Esophagus muscularis mucosa (tissue), 4 donors: ENCODE measurements at regions not wholly inside any gene's neighbourhood (a gene's known extent, or its start where the extent isn't known, plus 50 kb on each side); places are given as distances from the start of the nearest gene placed in this dataset.
A peak's percentile ranks its signal among the peaks of the same experiment; 100 is the strongest.

ENCODE experiments used
- DNase-seq: peaks from one replicate; pipeline ENCODE4 v3.0.0-alpha.2; 2017; ENCODE audit errors: extremely low spot score
- H3K27ac ChIP-seq, 4 donors: fragments of 200-600 bp; sonication (generic); replicated peaks in 1 of 4; 1 replicate in 3 of 4; 2 replicates in 1 of 4; pipeline ENCODE4 v1.5.1; 2016 to 2019; ENCODE audit warnings: mild to moderate bottlenecking in 1 of 4
- H3K27me3 ChIP-seq, 4 donors: fragments of 200-600 bp; sonication (generic); one replicate each; pipeline versions ENCODE4 v1.5.1 to v1.6.0; 2016 to 2019
- H3K36me3 ChIP-seq, 4 donors: fragments of 200-600 bp; sonication (generic); one replicate each; pipeline ENCODE4 v1.5.1; 2016 to 2019
- H3K4me1 ChIP-seq, 4 donors: fragments of 200-600 bp; sonication (generic); one replicate each; pipeline ENCODE4 v1.5.1; 2016 to 2019
- H3K4me3 ChIP-seq, 4 donors: fragments of 200-600 bp; sonication (generic); 1 replicate in 2 of 4; 2 replicates in 2 of 4; pipeline ENCODE4 v1.5.1; 2016 to 2019; ENCODE audit warnings: mild to moderate bottlenecking in 4 of 4, moderate library complexity in 1 of 4
- H3K9me3 ChIP-seq, 4 donors: fragments of 200-600 bp; sonication (generic); 1 replicate in 3 of 4; 2 replicates in 1 of 4; pipeline ENCODE4 v1.5.1; 2016 to 2019
- CTCF ChIP-seq, 3 experiments: fragments of 200-600 bp in 2 of 3; fragments of 450-650 bp in 1 of 3; sonication (generic) in 2 of 3; IDR thresholded peaks; one replicate each; pipeline ENCODE4 v1.5.1; 2017 to 2019; ENCODE audit warnings: antibody characterized with exemption in 3 of 3, mild to moderate bottlenecking in 2 of 3, moderate library complexity in 1 of 3
- EP300 ChIP-seq: sonication (generic); formaldehyde crosslinking; IDR thresholded peaks from one replicate; pipeline ENCODE4 v1.6.1; 2017; ENCODE audit warnings: antibody characterized with exemption
- POLR2A ChIP-seq: fragments of 450-650 bp; IDR thresholded peaks from one replicate; pipeline ENCODE4 v1.6.1; 2017; ENCODE audit warnings: antibody characterized with exemption, moderate library complexity, mild to moderate bottlenecking, low read depth
- POLR2AphosphoS5 ChIP-seq, 2 donors: sonication (generic); formaldehyde crosslinking; IDR thresholded peaks; one replicate each; pipeline ENCODE4 v1.6.1; 2017; ENCODE audit warnings: antibody characterized with exemption in 2 of 2
- WGBS: methylation state at CpG from one replicate; pipeline ENCODE4 v1.1.5; 2018; 5-methylcytosine and 5-hydroxymethylcytosine counted together
- intact Hi-C: fragments of 100-400 bp; cut with DNase I; formaldehyde crosslinking; loops from one replicate; pipeline ENCODE4 v1.15.1; 2023

GRCh38 chr6:142698751-142699150, 246.2 kb downstream of the HIVEP2 start:
- no peak for DNase-seq
- peaks cover 0 to 27% (median 15%) of the 10 kb centered on the region in 4 donors for H3K4me1 ChIP-seq
- no peak overlapping the region for H3K27ac ChIP-seq
- no peaks in the 10 kb centered on the region for H3K9me3 ChIP-seq
- TF ChIP-seq CTCF (IDR thresholded peaks at IDR 0.05) (no peak), POLR2AphosphoS5 (IDR thresholded peaks at IDR 0.05) (no peak), EP300 (no peak), POLR2A (no peak)
- WGBS: 96% methylated on average over 2 of the region's 2 CpGs
- no peak overlapping the region for H3K4me3 ChIP-seq
- H3K36me3 ChIP-seq: no peaks in the 10 kb centered on the region
- intact Hi-C loops: loop anchor here (10.0 kb wide), 1 partner anchor 224 kb away; no protein-coding TSS in a partner anchor
- H3K27me3 ChIP-seq: no peaks in the 10 kb centered on the region

DNA sequence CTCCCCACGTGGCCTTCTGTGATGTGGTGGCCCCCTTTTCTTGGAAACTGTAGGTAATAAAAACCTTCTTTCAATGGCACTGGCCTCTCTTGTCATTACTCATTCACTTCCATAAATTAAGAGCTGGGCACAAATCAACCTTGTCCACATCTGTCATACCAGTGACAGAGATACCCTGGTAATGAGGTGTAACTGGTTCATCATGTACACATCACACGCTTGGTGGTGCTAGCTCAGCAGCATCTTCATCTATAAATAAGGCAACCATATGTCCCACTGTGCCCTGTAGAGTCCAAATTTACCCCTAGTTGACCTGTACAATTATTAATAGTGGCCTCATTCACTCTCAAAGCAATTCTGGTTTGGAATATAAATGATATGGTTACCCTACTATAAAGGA, 245.6 kb downstream of the HIVEP2 start:
- Histone ChIP-seq H3K27me3 (no peaks in the 10 kb centered on the region), H3K4me1 (peaks cover 0 to 27% (median 15%) of the 10 kb centered on the region in 4 donors), H3K27ac (no peak overlapping the region), H3K4me3 (no peak overlapping the region), H3K9me3 (no peaks in the 10 kb centered on the region), H3K36me3 (no peaks in the 10 kb centered on the region)
- DNase-seq: no peak
- WGBS: 96% methylated on average over 2 of the region's 2 CpGs
- intact Hi-C loops: loop anchor here (10.0 kb wide), 1 partner anchor 225 kb away; no protein-coding TSS in a partner anchor
- TF ChIP-seq POLR2A (no peak), EP300 (no peak), CTCF (IDR thresholded peaks at IDR 0.05) (no peak), POLR2AphosphoS5 (IDR thresholded peaks at IDR 0.05) (no peak)

DNA sequence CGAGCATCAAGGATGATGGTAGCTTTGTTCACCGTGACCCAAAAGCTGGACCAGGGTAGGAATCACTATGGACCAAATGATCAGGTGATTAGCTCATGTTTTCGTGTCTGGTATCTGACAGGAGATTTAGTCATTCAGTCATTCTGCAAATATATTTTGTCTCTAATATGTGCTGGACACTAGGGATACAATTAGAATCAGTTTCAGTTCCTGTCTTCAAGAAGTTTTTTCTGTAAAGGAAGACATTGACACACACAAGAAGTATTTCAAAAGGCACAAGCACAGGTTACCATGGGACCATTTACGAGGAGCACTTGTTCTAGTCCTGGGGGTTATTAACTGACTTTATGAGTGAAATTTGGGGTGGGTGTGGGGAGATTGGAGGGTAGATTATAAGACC, 244.9 kb downstream of the HIVEP2 start:
- Histone ChIP-seq H3K27ac (no peak overlapping the region), H3K9me3 (no peaks in the 10 kb centered on the region), H3K4me3 (no peak overlapping the region), H3K36me3 (no peaks in the 10 kb centered on the region), H3K27me3 (no peaks in the 10 kb centered on the region), H3K4me1 (peaks cover 0 to 21% (median 10%) of the 10 kb centered on the region in 4 donors)
- peak; percentile 45 for DNase-seq
- 94% methylated on average over 4 of the region's 4 CpGs for WGBS
- intact Hi-C loops: no loop called here
- no peak for TF ChIP-seq EP300
- TF ChIP-seq POLR2AphosphoS5 (IDR thresholded peaks at IDR 0.05): no peak
- TF ChIP-seq CTCF (IDR thresholded peaks at IDR 0.05): no peak
- TF ChIP-seq POLR2A: no peak

DNA sequence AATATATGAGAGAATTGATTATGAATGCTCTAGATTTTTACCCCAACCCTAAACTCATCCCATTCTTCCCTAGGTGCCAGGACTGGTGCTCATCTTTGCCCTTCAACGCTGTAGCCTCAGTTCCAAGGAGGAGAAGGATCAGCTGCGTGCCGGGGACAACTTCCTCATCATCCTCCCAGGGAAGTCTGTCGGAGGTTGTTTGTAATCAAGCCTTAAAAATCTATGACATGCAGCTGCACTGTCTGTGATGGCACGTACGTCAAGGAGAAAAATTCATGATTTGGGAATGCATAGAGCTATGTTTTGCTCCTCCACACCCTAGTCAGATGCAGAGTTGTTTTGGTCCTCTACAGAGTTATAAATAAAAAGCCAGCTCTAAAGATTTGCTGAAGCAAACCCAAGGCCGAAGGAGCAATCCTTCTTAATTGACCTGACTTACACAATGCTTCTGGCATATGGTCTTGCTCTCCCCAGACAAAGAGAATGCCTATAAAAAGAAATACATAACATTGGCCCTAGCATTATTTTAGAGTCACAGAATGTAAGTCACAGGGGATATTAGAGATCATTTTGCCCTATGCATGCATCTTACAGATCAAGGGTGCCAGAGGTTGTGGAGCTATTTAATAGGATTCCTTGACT, 244.2 kb downstream of the HIVEP2 start:
- H3K9me3 ChIP-seq: no peaks in the 10 kb centered on the region
- DNase-seq: peak; percentile 45
- H3K27ac ChIP-seq: no peak overlapping the region
- no peaks in the 10 kb centered on the region for H3K27me3 ChIP-seq
- H3K4me3 ChIP-seq: no peak overlapping the region
- peaks cover 0 to 14% (median 5%) of the 10 kb centered on the region in 4 donors for H3K4me1 ChIP-seq
- WGBS: 68% methylated on average over 7 of the region's 7 CpGs
- H3K36me3 ChIP-seq: no peaks in the 10 kb centered on the region
- intact Hi-C loops: no loop called here
- TF ChIP-seq EP300 (no peak), POLR2A (no peak), CTCF (IDR thresholded peaks at IDR 0.05) (no peak), POLR2AphosphoS5 (IDR thresholded peaks at IDR 0.05) (no peak)
